Spinal cord (tissue), 9 donors: ENCODE measurements at regions not wholly inside any gene's neighbourhood (a gene's known extent, or its start where the extent isn't known, plus 50 kb on each side); places are given as distances from the start of the nearest gene placed in this dataset.

Experiments used
- DNase-seq, 6 donors: peaks; one replicate each; pipeline versions ENCODE4 v3.0.0 to v3.0.0-alpha.2; 2013 to 2015; ENCODE audit warnings: low spot score in 6 of 6, low read depth in 4 of 6
- H3K27ac ChIP-seq: one replicate; pipeline ENCODE4 v1.5.1; 2013; ENCODE audit warnings: low read depth, low read length, control low read depth
- H3K27me3 ChIP-seq: one replicate; pipeline ENCODE4 v1.6.1; 2013; ENCODE audit warnings: low read length; ENCODE audit not compliant: control insufficient read depth, insufficient read depth
- H3K36me3 ChIP-seq: one replicate; pipeline ENCODE4 v1.6.1; 2013; ENCODE audit warnings: low read length; ENCODE audit not compliant: control insufficient read depth, insufficient read depth
- H3K4me1 ChIP-seq: one replicate; pipeline ENCODE4 v1.6.1; 2013; ENCODE audit warnings: low read length; ENCODE audit not compliant: control insufficient read depth, insufficient read depth
- H3K4me3 ChIP-seq: one replicate; pipeline ENCODE4 v1.5.1; 2013; ENCODE audit warnings: low read depth, low read length, control low read depth
- H3K9me3 ChIP-seq: one replicate; pipeline ENCODE4 v1.6.1; 2013; ENCODE audit warnings: low read length; ENCODE audit not compliant: control insufficient read depth, insufficient read depth
- WGBS: methylation state at CpG from one replicate; pipeline ENCODE4 v1.1.5; 2013; ENCODE audit warnings: missing lambda C conversion rate; ENCODE audit not compliant: insufficient coverage; 5-methylcytosine and 5-hydroxymethylcytosine counted together
- donor health status: healthy.

- Histone ChIP-seq H3K9me3 (no peaks in the 10 kb centered on the region), H3K36me3 (peaks cover 4% of the 10 kb centered on the region), H3K4me1 (no peaks in the 10 kb centered on the region), H3K27ac (no peak overlapping the region), H3K4me3 (no peak overlapping the region), H3K27me3 (no peaks in the 10 kb centered on the region)
- DNase-seq = no peak
- WGBS = no CpG with 5 or more reads among the region's 2 CpGs
Observed at GRCh38 chr6:21764989-21765388, 171.4 kb downstream of the SOX4 start.

DNA sequence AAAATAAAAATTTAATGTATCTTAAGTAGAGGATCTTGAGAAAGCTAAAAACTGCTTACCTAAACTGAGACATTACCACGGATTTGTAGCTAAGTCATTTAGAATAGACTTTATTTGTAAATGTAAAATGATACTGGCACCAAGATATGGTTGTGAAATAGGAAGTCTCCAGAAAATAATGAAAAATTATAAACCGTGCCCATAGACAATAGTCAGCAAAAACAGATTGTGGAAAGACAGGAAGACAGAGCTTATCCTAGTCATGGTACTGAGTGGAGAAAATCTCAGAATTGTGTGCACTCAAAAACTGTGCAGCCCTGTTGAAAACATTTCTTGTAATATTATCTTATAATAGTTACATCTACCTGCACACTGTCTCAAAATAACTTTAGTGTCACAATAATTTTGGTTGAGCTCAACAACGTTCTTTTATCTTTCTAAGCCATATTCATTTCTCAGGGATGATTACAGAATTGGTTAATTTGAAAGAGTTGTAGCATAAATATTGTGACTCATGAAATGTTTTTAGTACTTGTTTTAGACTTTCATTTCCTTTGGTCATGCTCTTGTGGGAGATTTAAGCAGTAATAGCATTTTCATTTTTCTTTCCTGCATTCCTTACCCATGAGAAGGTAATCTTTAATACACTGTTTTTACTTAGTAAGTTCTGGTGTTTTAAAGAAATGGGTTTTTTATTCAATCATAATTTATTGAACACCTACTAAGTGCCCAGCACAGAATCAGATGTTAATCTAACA is 174.5 kb downstream of the SOX4 start:
- DNase-seq = no peak
- Histone ChIP-seq H3K27ac (no peak overlapping the region), H3K9me3 (no peaks in the 10 kb centered on the region), H3K4me1 (no peaks in the 10 kb centered on the region), H3K27me3 (no peaks in the 10 kb centered on the region), H3K36me3 (no peaks in the 10 kb centered on the region), H3K4me3 (no peak overlapping the region)
- WGBS = no CpG with 5 or more reads among the region's 3 CpGs

DNA sequence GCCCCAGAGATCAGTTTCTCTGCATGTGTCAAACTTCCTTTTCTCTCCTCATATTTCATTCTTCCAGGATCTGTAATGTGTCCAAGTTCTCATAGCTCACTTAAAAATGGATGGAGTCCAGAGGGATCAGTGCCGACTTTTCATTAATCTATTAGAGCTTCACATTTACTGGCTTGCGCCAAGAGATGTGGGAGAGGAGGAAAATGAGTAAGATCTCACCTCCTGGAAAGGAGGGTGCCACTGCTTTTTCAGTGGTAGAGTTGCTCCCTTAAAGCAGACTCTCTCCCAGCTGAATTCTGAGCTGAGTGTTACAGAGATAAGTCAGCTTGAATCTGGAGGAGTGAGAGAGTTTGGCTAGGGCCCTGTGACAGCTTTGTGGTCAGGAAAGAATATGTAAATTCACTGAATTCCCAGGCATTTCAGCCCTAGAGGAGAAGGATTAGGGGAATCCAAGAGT is 175.9 kb downstream of the SOX4 start:
- Histone ChIP-seq H3K36me3 (no peaks in the 10 kb centered on the region), H3K4me1 (no peaks in the 10 kb centered on the region), H3K9me3 (no peaks in the 10 kb centered on the region), H3K27me3 (no peaks in the 10 kb centered on the region), H3K27ac (peak overlapping the region; percentile 29), H3K4me3 (no peak overlapping the region)
- peak in 2 of 6 donors; percentile 26 to 76 for DNase-seq
- WGBS = no CpG with 5 or more reads among the region's 2 CpGs

GRCh38 chr6:21769968-21770367 is 176.4 kb downstream of the SOX4 start:
- Histone ChIP-seq H3K27ac (no peak overlapping the region), H3K36me3 (no peaks in the 10 kb centered on the region), H3K4me1 (no peaks in the 10 kb centered on the region)

DNA sequence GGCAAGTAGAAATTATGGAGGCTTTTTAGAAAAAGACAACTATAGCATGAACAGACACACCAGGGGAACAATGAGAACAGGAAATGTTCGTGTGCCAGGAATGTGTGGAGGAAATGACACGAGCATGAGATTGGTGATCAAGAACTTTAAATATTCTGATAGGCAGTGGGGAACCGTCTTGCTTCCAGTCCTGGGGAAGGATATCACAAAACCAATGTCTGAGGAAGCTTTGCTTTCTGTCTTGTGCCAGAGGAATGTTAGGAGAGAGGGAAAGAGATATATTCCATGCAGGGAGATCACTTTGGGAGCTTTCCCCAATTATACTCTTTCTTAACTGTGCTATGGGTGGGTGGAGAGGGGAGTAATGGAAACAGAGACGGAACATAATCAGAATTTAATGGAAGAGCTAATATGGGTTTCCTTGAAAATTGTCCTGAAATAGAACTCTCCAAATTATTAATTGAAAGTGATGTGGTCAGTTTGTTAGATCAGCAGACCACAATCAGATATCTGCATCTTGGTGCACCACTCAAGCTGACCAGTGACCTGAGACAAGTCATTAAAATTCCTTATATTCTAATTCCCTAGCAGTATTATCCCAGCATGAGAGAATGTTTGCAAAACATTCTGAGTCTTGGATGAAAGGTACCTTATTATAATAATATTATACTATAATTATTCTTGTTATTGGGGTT is 178.2 kb downstream of the SOX4 start:
- no peak for DNase-seq
- H3K36me3 ChIP-seq = no peaks in the 10 kb centered on the region
- 29% methylated on average over 3 of the region's 4 CpGs for WGBS
- no peak overlapping the region for H3K4me3 ChIP-seq
- no peaks in the 10 kb centered on the region for H3K9me3 ChIP-seq
- no peak overlapping the region for H3K27ac ChIP-seq
- H3K27me3 ChIP-seq = no peaks in the 10 kb centered on the region
- no peaks in the 10 kb centered on the region for H3K4me1 ChIP-seq

More at GRCh38 chr6:21769968-21770367, 176.4 kb downstream of the SOX4 start:
- DNase-seq = no peak
- no peak overlapping the region for H3K4me3 ChIP-seq
- no peaks in the 10 kb centered on the region for H3K27me3 ChIP-seq
- no peaks in the 10 kb centered on the region for H3K9me3 ChIP-seq

DNA sequence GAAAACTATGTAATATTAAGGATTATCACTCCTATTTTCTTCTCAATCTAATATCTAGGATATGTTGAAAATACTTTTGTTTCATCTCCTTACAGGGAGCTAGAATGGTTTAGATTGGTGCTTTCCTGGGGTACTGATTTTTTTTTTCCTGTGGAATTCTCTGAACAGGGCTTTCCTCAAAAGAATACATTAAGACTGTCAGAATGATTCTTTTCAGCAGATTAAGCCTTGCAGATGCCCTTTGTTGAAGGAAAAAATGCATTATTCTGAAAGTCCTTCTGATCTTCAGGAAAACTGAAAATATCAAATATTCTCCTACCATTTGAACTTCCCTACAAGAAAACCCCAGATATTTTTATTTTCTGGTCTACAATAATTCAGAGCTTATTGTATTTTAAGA is 178.9 kb downstream of the SOX4 start:
- no peak overlapping the region for H3K27ac ChIP-seq
- H3K4me3 ChIP-seq = no peak overlapping the region
- no peaks in the 10 kb centered on the region for H3K27me3 ChIP-seq
- H3K9me3 ChIP-seq = no peaks in the 10 kb centered on the region
- no peaks in the 10 kb centered on the region for H3K36me3 ChIP-seq
- H3K4me1 ChIP-seq = no peaks in the 10 kb centered on the region
- DNase-seq = peak in 2 of 6 donors; percentile 33 to 35

GRCh38 chr6:21772884-21773575 is 179.5 kb downstream of the SOX4 start:
- H3K27me3 ChIP-seq = no peaks in the 10 kb centered on the region
- H3K27ac ChIP-seq = peak overlapping the region; percentile 27
- WGBS = 39% methylated on average over 4 of the region's 9 CpGs
- H3K36me3 ChIP-seq = no peaks in the 10 kb centered on the region
- H3K4me3 ChIP-seq = no peak overlapping the region
- H3K4me1 ChIP-seq = no peaks in the 10 kb centered on the region
- peak in 2 of 6 donors; percentile 22 to 61 for DNase-seq
- no peaks in the 10 kb centered on the region for H3K9me3 ChIP-seq

GRCh38 chr6:21773576-21773968 is 180.0 kb downstream of the SOX4 start:
- no peaks in the 10 kb centered on the region for H3K27me3 ChIP-seq
- no peak overlapping the region for H3K4me3 ChIP-seq
- DNase-seq = no peak
- no peaks in the 10 kb centered on the region for H3K9me3 ChIP-seq
- H3K4me1 ChIP-seq = no peaks in the 10 kb centered on the region
- no peaks in the 10 kb centered on the region for H3K36me3 ChIP-seq
- 84% methylated on average over 6 of the region's 6 CpGs for WGBS
- H3K27ac ChIP-seq = peak overlapping the region; percentile 27

- H3K36me3 ChIP-seq = no peaks in the 10 kb centered on the region
- H3K27me3 ChIP-seq = no peaks in the 10 kb centered on the region
- 50% methylated on average over 1 of the region's 1 CpG for WGBS
- H3K27ac ChIP-seq = no peak overlapping the region
- DNase-seq = peak in 2 of 6 donors; percentile 77 to 83
- H3K9me3 ChIP-seq = no peaks in the 10 kb centered on the region
- no peak overlapping the region for H3K4me3 ChIP-seq
- H3K4me1 ChIP-seq = peaks cover 5% of the 10 kb centered on the region
Observed at GRCh38 chr6:21777846-21778245, 184.3 kb downstream of the SOX4 start.
